SK-N-SH treated with all-trans-retinoic acid at 6 μM for 48 hours (cell line): ENCODE measurements at regions not wholly inside any gene's neighbourhood (a gene's known extent, or its start where the extent isn't known, plus 50 kb on each side); places are given as distances from the start of the nearest gene placed in this dataset.

Source experiments
- ATAC-seq: fragments of 200-7000 bp; cut with Tn5 transposase; 3 replicates; pipeline ENCODE4 v1.9.1; 2020; ENCODE audit warnings: mild to moderate bottlenecking, moderate library complexity
- ARNTL ChIP-seq: fragments of 450-650 bp; formaldehyde crosslinking; IDR thresholded peaks from 2 replicates; pipeline ENCODE4 v1.5.0; 2020; ENCODE audit warnings: low read depth, mild to moderate bottlenecking, moderate library complexity, borderline replicate concordance
- BACH2 ChIP-seq: fragments of 250-450 bp; sonication (Bioruptor Pico); IDR thresholded peaks from 2 replicates; pipeline ENCODE4 v1.9.0; 2021; ENCODE audit warnings: mild to moderate bottlenecking, borderline replicate concordance
- CREB5 ChIP-seq: fragments of 250-450 bp; sonication (Bioruptor Pico); IDR thresholded peaks from 2 replicates; pipeline ENCODE4 v1.5.1; 2020; ENCODE audit warnings: low read depth, mild to moderate bottlenecking, moderate library complexity
- CSDC2 ChIP-seq: fragments of 250-450 bp; sonication (Bioruptor Pico); IDR thresholded peaks from 2 replicates; pipeline ENCODE4 v1.5.0; 2020; ENCODE audit warnings: mild to moderate bottlenecking, moderate library complexity
- ESRRG ChIP-seq: fragments of 250-450 bp; sonication (Bioruptor Pico); IDR thresholded peaks from 2 replicates; pipeline ENCODE4 v1.6.1; 2021; ENCODE audit warnings: mild to moderate bottlenecking
- GLIS3 ChIP-seq: fragments of 250-450 bp; sonication (Bioruptor Pico); IDR thresholded peaks from 2 replicates; pipeline ENCODE4 v1.5.0; 2020; ENCODE audit warnings: mild to moderate bottlenecking, moderate library complexity
- ISL1 ChIP-seq: fragments of 250-450 bp; sonication (Bioruptor Pico); IDR thresholded peaks from 2 replicates; pipeline ENCODE4 v2.1.2; 2022; ENCODE audit warnings: mild to moderate bottlenecking, moderate library complexity
- OSR1 ChIP-seq: fragments of 250-450 bp; sonication (Bioruptor Pico); IDR thresholded peaks from 2 replicates; pipeline ENCODE4 v1.8.0; 2022; ENCODE audit warnings: moderate library complexity, mild to moderate bottlenecking, inconsistent platforms
- POU6F1 ChIP-seq: fragments of 250-450 bp; sonication (Bioruptor Pico); IDR thresholded peaks from 2 replicates; pipeline ENCODE4 v1.8.0; 2021; ENCODE audit warnings: low read depth, mild to moderate bottlenecking, moderate library complexity, borderline replicate concordance
- PPARA ChIP-seq: fragments of 250-450 bp; sonication (Bioruptor Pico); IDR thresholded peaks from 2 replicates; pipeline ENCODE4 v1.5.0; 2020; ENCODE audit warnings: mild to moderate bottlenecking, borderline replicate concordance
- RARB ChIP-seq: fragments of 250-450 bp; sonication (Bioruptor Pico); IDR thresholded peaks from 2 replicates; pipeline ENCODE4 v1.8.0; 2021; ENCODE audit warnings: mild to moderate bottlenecking, moderate library complexity
- SNAI2 ChIP-seq: fragments of 250-450 bp; sonication (Bioruptor Pico); IDR thresholded peaks from 2 replicates; pipeline ENCODE4 v1.5.0; 2020; ENCODE audit warnings: mild to moderate bottlenecking, moderate library complexity
- TCF4 ChIP-seq: fragments of 250-450 bp; sonication (Bioruptor Pico); IDR thresholded peaks from 2 replicates; pipeline ENCODE4 v1.8.0; 2021; ENCODE audit warnings: mild to moderate bottlenecking, moderate library complexity, borderline replicate concordance
- TOX ChIP-seq: fragments of 250-450 bp; sonication (Bioruptor Pico); IDR thresholded peaks from 2 replicates; pipeline ENCODE4 v1.8.0; 2021; ENCODE audit warnings: mild to moderate bottlenecking, moderate library complexity, borderline replicate concordance
- ZC3H10 ChIP-seq: fragments of 250-450 bp; sonication (Bioruptor Pico); IDR thresholded peaks from 2 replicates; pipeline ENCODE4 v1.5.1; 2021; ENCODE audit warnings: mild to moderate bottlenecking, moderate library complexity
- ZFP3 ChIP-seq: fragments of 250-450 bp; sonication (Bioruptor Pico); IDR thresholded peaks from 2 replicates; pipeline ENCODE4 v1.5.0; 2020; ENCODE audit warnings: mild to moderate bottlenecking, moderate library complexity
- ZFP30 ChIP-seq: fragments of 450-650 bp; formaldehyde crosslinking; IDR thresholded peaks from 2 replicates; pipeline ENCODE4 v1.5.0; 2022; ENCODE audit warnings: mild to moderate bottlenecking, moderate library complexity
- TF ChIP-seq, protein P1 (sequence below): fragments of 250-450 bp; sonication (Bioruptor Pico); IDR thresholded peaks from 2 replicates; pipeline ENCODE4 v1.5.0; 2020; ENCODE audit warnings: mild to moderate bottlenecking, moderate library complexity
- TF ChIP-seq, protein P2 (sequence below): fragments of 250-450 bp; sonication (Bioruptor Pico); IDR thresholded peaks from 2 replicates; pipeline ENCODE4 v1.8.0; 2020; ENCODE audit warnings: mild to moderate bottlenecking, moderate library complexity, borderline replicate concordance

DNA sequence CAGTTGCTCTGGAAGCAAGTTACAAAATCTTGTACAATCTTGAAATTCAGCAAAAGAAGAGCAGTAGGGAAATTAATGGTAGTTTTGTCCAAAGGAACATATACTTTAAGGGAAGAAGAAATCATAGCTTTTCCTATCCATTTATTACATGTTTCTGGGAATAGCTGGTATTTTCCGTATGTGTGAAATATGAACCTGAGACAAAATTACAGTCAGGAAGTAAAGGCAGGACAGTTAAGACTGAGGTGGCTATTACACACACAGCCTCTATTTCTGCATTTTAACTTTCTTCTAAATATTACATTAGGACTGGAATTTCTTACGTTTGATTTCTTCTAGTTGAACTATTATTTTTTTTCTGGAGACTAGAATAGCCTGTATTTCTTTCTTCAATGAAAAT is 1197.3 kb downstream of the SORCS3 start:
- TF ChIP-seq PPARA (no peak), ZFP3 (CRISPR knock-in tag) (no peak), GLIS3 (no peak), ZFP30 (CRISPR knock-in tag) (no peak), ZC3H10 (no peak), CREB5 (CRISPR knock-in tag) (no peak), OSR1 (CRISPR knock-in tag) (no peak)
- no peak for ATAC-seq

DNA sequence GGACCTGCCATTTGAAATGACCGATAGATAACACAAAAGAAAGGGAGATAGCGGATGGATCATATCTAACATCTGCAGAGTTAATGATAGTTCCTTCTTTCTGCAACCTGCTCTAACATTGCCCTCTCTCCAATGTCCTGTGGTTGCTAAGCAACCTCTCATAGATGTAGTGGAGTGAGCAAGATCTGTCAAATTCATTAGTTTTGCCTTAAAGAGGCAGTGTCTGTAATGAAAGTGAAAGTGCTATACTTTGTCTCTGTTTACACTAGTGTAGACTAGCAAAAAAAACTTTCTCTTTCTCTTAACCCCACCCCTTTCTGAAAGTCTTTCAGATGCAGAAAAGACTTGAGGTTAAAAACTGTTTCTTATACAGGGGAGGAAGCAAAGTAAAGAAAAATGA is 1196.9 kb downstream of the SORCS3 start:
- ATAC-seq = no peak
- TF ChIP-seq CREB5 (CRISPR knock-in tag) (no peak), ZFP3 (CRISPR knock-in tag) (no peak), ARNTL (no peak), ESRRG (CRISPR knock-in tag) (no peak), GLIS3 (no peak), PPARA (no peak)
- TF ChIP-seq, protein P1, sequence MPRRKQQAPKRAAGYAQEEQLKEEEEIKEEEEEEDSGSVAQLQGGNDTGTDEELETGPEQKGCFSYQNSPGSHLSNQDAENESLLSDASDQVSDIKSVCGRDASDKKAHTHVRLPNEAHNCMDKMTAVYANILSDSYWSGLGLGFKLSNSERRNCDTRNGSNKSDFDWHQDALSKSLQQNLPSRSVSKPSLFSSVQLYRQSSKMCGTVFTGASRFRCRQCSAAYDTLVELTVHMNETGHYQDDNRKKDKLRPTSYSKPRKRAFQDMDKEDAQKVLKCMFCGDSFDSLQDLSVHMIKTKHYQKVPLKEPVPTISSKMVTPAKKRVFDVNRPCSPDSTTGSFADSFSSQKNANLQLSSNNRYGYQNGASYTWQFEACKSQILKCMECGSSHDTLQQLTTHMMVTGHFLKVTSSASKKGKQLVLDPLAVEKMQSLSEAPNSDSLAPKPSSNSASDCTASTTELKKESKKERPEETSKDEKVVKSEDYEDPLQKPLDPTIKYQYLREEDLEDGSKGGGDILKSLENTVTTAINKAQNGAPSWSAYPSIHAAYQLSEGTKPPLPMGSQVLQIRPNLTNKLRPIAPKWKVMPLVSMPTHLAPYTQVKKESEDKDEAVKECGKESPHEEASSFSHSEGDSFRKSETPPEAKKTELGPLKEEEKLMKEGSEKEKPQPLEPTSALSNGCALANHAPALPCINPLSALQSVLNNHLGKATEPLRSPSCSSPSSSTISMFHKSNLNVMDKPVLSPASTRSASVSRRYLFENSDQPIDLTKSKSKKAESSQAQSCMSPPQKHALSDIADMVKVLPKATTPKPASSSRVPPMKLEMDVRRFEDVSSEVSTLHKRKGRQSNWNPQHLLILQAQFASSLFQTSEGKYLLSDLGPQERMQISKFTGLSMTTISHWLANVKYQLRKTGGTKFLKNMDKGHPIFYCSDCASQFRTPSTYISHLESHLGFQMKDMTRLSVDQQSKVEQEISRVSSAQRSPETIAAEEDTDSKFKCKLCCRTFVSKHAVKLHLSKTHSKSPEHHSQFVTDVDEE = no peak

- no peak for ATAC-seq
Observed at GRCh38 chr10:105834261-105835059, 1193.4 kb downstream of the SORCS3 start.

More at GRCh38 chr10:105834261-105835059, 1193.4 kb downstream of the SORCS3 start:
- TF ChIP-seq, protein P2, sequence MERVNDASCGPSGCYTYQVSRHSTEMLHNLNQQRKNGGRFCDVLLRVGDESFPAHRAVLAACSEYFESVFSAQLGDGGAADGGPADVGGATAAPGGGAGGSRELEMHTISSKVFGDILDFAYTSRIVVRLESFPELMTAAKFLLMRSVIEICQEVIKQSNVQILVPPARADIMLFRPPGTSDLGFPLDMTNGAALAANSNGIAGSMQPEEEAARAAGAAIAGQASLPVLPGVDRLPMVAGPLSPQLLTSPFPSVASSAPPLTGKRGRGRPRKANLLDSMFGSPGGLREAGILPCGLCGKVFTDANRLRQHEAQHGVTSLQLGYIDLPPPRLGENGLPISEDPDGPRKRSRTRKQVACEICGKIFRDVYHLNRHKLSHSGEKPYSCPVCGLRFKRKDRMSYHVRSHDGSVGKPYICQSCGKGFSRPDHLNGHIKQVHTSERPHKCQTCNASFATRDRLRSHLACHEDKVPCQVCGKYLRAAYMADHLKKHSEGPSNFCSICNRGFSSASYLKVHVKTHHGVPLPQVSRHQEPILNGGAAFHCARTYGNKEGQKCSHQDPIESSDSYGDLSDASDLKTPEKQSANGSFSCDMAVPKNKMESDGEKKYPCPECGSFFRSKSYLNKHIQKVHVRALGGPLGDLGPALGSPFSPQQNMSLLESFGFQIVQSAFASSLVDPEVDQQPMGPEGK = no peak
- TF ChIP-seq POU6F1 (CRISPR knock-in tag) = no peak
- TF ChIP-seq, protein P1 = no peak
- no peak for TF ChIP-seq TOX (CRISPR knock-in tag)
- no peak for TF ChIP-seq RARB (CRISPR knock-in tag)
- no peak for TF ChIP-seq ISL1
- no peak for TF ChIP-seq ZFP3 (CRISPR knock-in tag)
- no peak for TF ChIP-seq ZFP30 (CRISPR knock-in tag)
- TF ChIP-seq CREB5 (CRISPR knock-in tag) = no peak
- no peak for TF ChIP-seq CSDC2 (CRISPR knock-in tag)
- no peak for TF ChIP-seq ZC3H10
- no peak for TF ChIP-seq ARNTL
- TF ChIP-seq SNAI2 (CRISPR knock-in tag) = no peak
- TF ChIP-seq TCF4 (CRISPR knock-in tag) = no peak
- no peak for TF ChIP-seq PPARA
- no peak for TF ChIP-seq BACH2 (CRISPR knock-in tag)
- TF ChIP-seq OSR1 (CRISPR knock-in tag) = no peak
